H1 (cell line): ENCODE measurements at regions not wholly inside any gene's neighbourhood (a gene's known extent, or its start where the extent isn't known, plus 50 kb on each side); places are given as distances from the start of the nearest gene placed in this dataset.
A peak's percentile ranks its signal among the peaks of the same experiment; 100 is the strongest.

ENCODE experiments used
- CTCF ChIA-PET: fragments of 300-600 bp; sonication (Branson Sonifier 250); formaldehyde crosslinking; loops from one replicate; lab custom pipeline; 2021; ENCODE audit not compliant: partially characterized antibody; lab: Charles Lee
- POLR2A ChIA-PET: fragments of 300-600 bp; sonication (Branson Sonifier 250); formaldehyde crosslinking; loops from one replicate; lab custom pipeline; 2021; ENCODE audit warnings: inconsistent platforms; ENCODE audit not compliant: partially characterized antibody; lab: Charles Lee
- DNase-seq, 2 experiments: peaks; one replicate each; pipeline versions ENCODE4 v3.0.0 to v3.0.0-alpha.2; 2010 to 2022; ENCODE audit warnings: low spot score in 2 of 2, low read depth in 1 of 2, mixed read lengths in 1 of 2
- FAIRE-seq: peaks from 2 replicates; lab custom pipeline; 2011; peaks lifted over from hg19 to GRCh38; lab: Jason Lieb, UNC
- H2AFZ ChIP-seq: 2 replicates; pipeline ENCODE4 v1.8.1; 2012; ENCODE audit warnings: low read length, inconsistent platforms
- H2AK5ac ChIP-seq: 2 replicates; pipeline ENCODE4 v1.6.1; 2013; ENCODE audit warnings: low read depth, low read length
- H2BK120ac ChIP-seq: replicated peaks from 2 replicates; pipeline ENCODE3; 2013; ENCODE audit warnings: low read depth, low read length, inconsistent platforms
- H2BK12ac ChIP-seq: 2 replicates; pipeline ENCODE4 v1.6.1; 2013; ENCODE audit warnings: low read depth, low read length
- H2BK15ac ChIP-seq: 2 replicates; pipeline ENCODE4 v1.6.1; 2013; ENCODE audit warnings: low read length
- H2BK20ac ChIP-seq: 2 replicates; pipeline ENCODE4 v1.6.1; 2013; ENCODE audit warnings: low read length
- H2BK5ac ChIP-seq: 2 replicates; pipeline ENCODE4 v1.6.1; 2013; ENCODE audit warnings: low read depth, low read length
- H3K14ac ChIP-seq: 2 replicates; pipeline ENCODE4 v1.6.1; 2013; ENCODE audit warnings: inconsistent platforms; ENCODE audit not compliant: insufficient read length
- H3K18ac ChIP-seq: 2 replicates; pipeline ENCODE4 v1.6.1; 2013; ENCODE audit warnings: low read length; ENCODE audit errors: extremely low read depth
- H3K23ac ChIP-seq: 2 replicates; pipeline ENCODE4 v1.6.1; 2013; ENCODE audit warnings: inconsistent platforms; ENCODE audit not compliant: insufficient read length
- H3K23me2 ChIP-seq: 2 replicates; pipeline ENCODE4 v1.6.1; 2013; ENCODE audit warnings: low read depth, low read length
- H3K27ac ChIP-seq: 2 replicates; pipeline ENCODE4 v1.6.1; 2011; ENCODE audit warnings: low read depth, low read length, inconsistent platforms
- H3K27me3 ChIP-seq, 4 experiments: replicated peaks in 1 of 4; 1 replicate in 1 of 4; 2 replicates in 3 of 4; pipeline versions ENCODE4 v1.6.1 to v1.8.1; 2011 to 2013; ENCODE audit warnings: low read length in 3 of 4, mild to moderate bottlenecking in 3 of 4, inconsistent platforms in 2 of 4, mixed read lengths in 2 of 4, moderate library complexity in 1 of 4; ENCODE audit not compliant: control insufficient read depth in 3 of 4, insufficient read depth in 3 of 4; ENCODE audit errors: extremely low read depth in 1 of 4
- H3K36me3 ChIP-seq, 4 experiments: 2 replicates each; pipeline versions ENCODE4 v1.6.1 to v1.8.1; 2011 to 2013; ENCODE audit warnings: mild to moderate bottlenecking in 4 of 4, low read length in 3 of 4, moderate library complexity in 2 of 4, control low read depth in 1 of 4, inconsistent platforms in 1 of 4; ENCODE audit not compliant: insufficient read depth in 4 of 4, control insufficient read depth in 2 of 4
- H3K4ac ChIP-seq: replicated peaks from 2 replicates; pipeline ENCODE3; 2013; ENCODE audit warnings: low read length, low read depth, mixed read lengths, inconsistent platforms; ENCODE audit not compliant: insufficient read length
- H3K4me1 ChIP-seq, 4 experiments: replicated peaks in 1 of 4; 1 replicate in 1 of 4; 2 replicates in 3 of 4; pipeline versions ENCODE4 v1.6.1 to v1.8.1; 2011 to 2013; ENCODE audit warnings: low read length in 3 of 4, inconsistent platforms in 2 of 4, mixed read lengths in 1 of 4; ENCODE audit not compliant: insufficient read depth in 4 of 4, control insufficient read depth in 3 of 4
- H3K4me2 ChIP-seq, 2 experiments: 2 replicates each; pipeline versions ENCODE4 v1.6.1 to v1.8.1; 2011 to 2013; ENCODE audit warnings: low read depth in 2 of 2, low read length in 2 of 2, control low read depth in 1 of 2, inconsistent platforms in 1 of 2, mild to moderate bottlenecking in 1 of 2; ENCODE audit not compliant: insufficient read depth in 1 of 2
- H3K4me3 ChIP-seq, 4 experiments: fragments of 200-600, 300-600 bp in 1 of 4; sonication (generic), shearing (Covaris generic), sonication (Bioruptor Twin) in 1 of 4; 2 replicates each; pipeline versions ENCODE4 v1.5.1 to v1.8.1; 2011 to 2016; ENCODE audit warnings: low read length in 4 of 4, low read depth in 3 of 4, control low read depth in 2 of 4, inconsistent platforms in 2 of 4, mild to moderate bottlenecking in 2 of 4, mixed read lengths in 1 of 4, moderate library complexity in 1 of 4; ENCODE audit not compliant: insufficient read depth in 2 of 4; ENCODE audit errors: extremely low read depth in 1 of 4
- H3K56ac ChIP-seq: replicated peaks from 2 replicates; pipeline ENCODE3; 2013; ENCODE audit warnings: low read depth, mild to moderate bottlenecking, mixed read lengths, low read length, inconsistent platforms; ENCODE audit not compliant: insufficient read length
- H3K79me1 ChIP-seq: 2 replicates; pipeline ENCODE4 v1.6.1; 2013; ENCODE audit warnings: low read depth, low read length, control low read depth
- H3K79me2 ChIP-seq, 2 experiments: 2 replicates each; pipeline versions ENCODE4 v1.6.1 to v1.8.1; 2012 to 2013; ENCODE audit warnings: low read length in 2 of 2, mild to moderate bottlenecking in 2 of 2, inconsistent platforms in 1 of 2; ENCODE audit not compliant: insufficient read depth in 2 of 2, control insufficient read depth in 1 of 2
- H3K9ac ChIP-seq, 4 experiments: replicated peaks in 1 of 4; 1 replicate in 1 of 4; 2 replicates in 3 of 4; pipeline versions ENCODE4 v1.6.1 to v1.8.1; 2011 to 2013; ENCODE audit warnings: low read depth in 3 of 4, low read length in 3 of 4, control low read depth in 2 of 4, mild to moderate bottlenecking in 2 of 4, moderate library complexity in 2 of 4, inconsistent platforms in 1 of 4; ENCODE audit errors: extremely low read depth in 1 of 4
- H3K9me3 ChIP-seq, 2 experiments: 2 replicates each; pipeline versions ENCODE4 v1.6.1 to v1.8.1; 2012 to 2013; ENCODE audit warnings: mild to moderate bottlenecking in 2 of 2, moderate library complexity in 2 of 2, control low read depth in 1 of 2, inconsistent platforms in 1 of 2, low read depth in 1 of 2, low read length in 1 of 2, mixed read lengths in 1 of 2; ENCODE audit not compliant: insufficient read depth in 2 of 2
- H4K20me1 ChIP-seq, 2 experiments: replicated peaks in 1 of 2; 2 replicates each; pipeline versions ENCODE3 to v1.8.1; 2011 to 2013; ENCODE audit warnings: inconsistent platforms in 2 of 2, low read length in 2 of 2, mild to moderate bottlenecking in 1 of 2; ENCODE audit not compliant: insufficient read depth in 2 of 2, control insufficient read depth in 1 of 2
- H4K5ac ChIP-seq: 2 replicates; pipeline ENCODE4 v1.6.1; 2013; ENCODE audit warnings: low read length, low read depth, mixed read lengths, inconsistent platforms; ENCODE audit not compliant: insufficient read length
- H4K8ac ChIP-seq: 2 replicates; pipeline ENCODE4 v1.8.0; 2013; ENCODE audit warnings: mild to moderate bottlenecking, moderate library complexity, low read length, inconsistent platforms; ENCODE audit not compliant: insufficient read depth; ENCODE audit errors: extremely low read depth
- H4K91ac ChIP-seq: replicated peaks from 2 replicates; pipeline ENCODE3; 2013; ENCODE audit warnings: low read length, mixed read lengths, inconsistent platforms; ENCODE audit not compliant: insufficient read length
- CBX8 ChIP-seq: fragments of 300-800, 300-1000 bp; sonication (generic); IDR thresholded peaks from 2 replicates; pipeline ENCODE4 v1.7.1; 2016; ENCODE audit warnings: low read depth, low read length, borderline replicate concordance
- CREB1 ChIP-seq: IDR thresholded peaks from 2 replicates; pipeline ENCODE4 v1.6.1; 2012; ENCODE audit warnings: inconsistent platforms
- EZH2 ChIP-seq: fragments of 200-600 bp; sonication (generic); IDR thresholded peaks from 2 replicates; pipeline ENCODE4 v1.7.1; 2012; ENCODE audit warnings: low read depth, mild to moderate bottlenecking, moderate library complexity, low read length, inconsistent platforms; ENCODE audit not compliant: severe bottlenecking
- KDM1A ChIP-seq: fragments of 200-600, 300-600 bp; sonication (generic); IDR thresholded peaks from 2 replicates; pipeline ENCODE4 v1.7.1; 2016; ENCODE audit warnings: mild to moderate bottlenecking, low read length, borderline replicate concordance
- NANOG ChIP-seq: IDR thresholded peaks from 2 replicates; pipeline ENCODE4 v1.6.1; 2011; ENCODE audit warnings: low read length, low read depth, mild to moderate bottlenecking, inconsistent platforms; ENCODE audit not compliant: insufficient read depth, poor library complexity, severe bottlenecking
- RAD21 ChIP-seq, 2 experiments: IDR thresholded peaks in 1 of 2; conservative IDR thresholded peaks in 1 of 2; 2 replicates each; pipeline ENCODE4 v1.6.1; 2011; ENCODE audit warnings: low read depth in 2 of 2, low read length in 2 of 2, improper control_type of control experiment in 1 of 2, inconsistent platforms in 1 of 2, mild to moderate bottlenecking in 1 of 2, moderate library complexity in 1 of 2
- RFX5 ChIP-seq: IDR thresholded peaks from 2 replicates; pipeline ENCODE4 v1.6.1; 2011; ENCODE audit warnings: low read depth, low read length, improper control_type of control experiment, borderline replicate concordance
- RNF2 ChIP-seq: fragments of 200-900, 300-1000 bp; sonication (generic); IDR thresholded peaks from 2 replicates; pipeline ENCODE4 v1.7.1; 2016; ENCODE audit warnings: borderline replicate concordance, low read depth, mild to moderate bottlenecking, antibody characterized with exemption, low read length; ENCODE audit not compliant: poor library complexity, severe bottlenecking; ENCODE audit errors: missing control alignments
- SIX5 ChIP-seq: IDR thresholded peaks from 2 replicates; pipeline ENCODE4 v1.6.1; 2011; ENCODE audit warnings: mild to moderate bottlenecking, low read depth, low read length
- SUZ12 ChIP-seq: fragments of 200-600 bp; sonication (generic); IDR thresholded peaks from 2 replicates; pipeline ENCODE4 v1.6.1; 2012; ENCODE audit warnings: mild to moderate bottlenecking, inconsistent platforms, low read length, moderate library complexity, mixed read lengths
- TAF7 ChIP-seq: optimal IDR thresholded peaks from 2 replicates; pipeline ENCODE3; 2011; ENCODE audit warnings: low read depth, mild to moderate bottlenecking, inconsistent platforms, low read length, moderate library complexity, borderline replicate concordance
- WGBS, 2 experiments: shearing (Covaris generic) in 1 of 2; methylation state at CpG; one replicate each; pipeline versions ENCODE4 v1.1.6 to v1.1.7; 2013 to 2015; ENCODE audit warnings: low lambda C conversion rate in 2 of 2, mixed read lengths in 2 of 2, inconsistent platforms in 1 of 2, low coverage in 1 of 2, missing lambda C conversion rate in 1 of 2; ENCODE audit not compliant: insufficient replicate concordance in 2 of 2, insufficient coverage in 1 of 2, insufficient read length in 1 of 2; ENCODE audit errors: extremely low coverage in 1 of 2, missing lambda C conversion rate in 1 of 2; 5-methylcytosine and 5-hydroxymethylcytosine counted together

GRCh38 chr5:20832204-20833080 is 844.4 kb upstream of the CDH18 start:
- Histone ChIP-seq H2BK12ac (0 out of 2 replicates have a peak overlapping the region, but pooled peaks have one; percentile 44), H3K23ac (no peak overlapping the region), H3K18ac (no peak overlapping the region), H3K79me2 (no peaks in the 10 kb centered on the region), H3K27ac (no peak overlapping the region), H2AFZ (peak overlapping the region; percentile 80), H2BK15ac (no peak overlapping the region), H4K91ac (no peak overlapping the region), H2BK120ac (no peak overlapping the region), H3K79me1 (no peaks in the 10 kb centered on the region), H2AK5ac (no peak overlapping the region), H3K23me2 (no peaks in the 10 kb centered on the region), H3K4ac (no peak overlapping the region), H3K9ac (no peak overlapping the region), H3K9me3 (no peaks in the 10 kb centered on the region), H3K4me3 (no peak overlapping the region), H2BK20ac (0 out of 2 replicates have a peak overlapping the region, but pooled peaks have one; percentile 67), H3K36me3 (no peaks in the 10 kb centered on the region), H3K4me1 (peaks cover 0 to 7% (median 0%) of the 10 kb centered on the region in 4 experiments; a peak in 1 of 7 replicates), H3K4me2 (no peak overlapping the region), H4K20me1 (no peaks in the 10 kb centered on the region), H4K8ac (no peak overlapping the region), H4K5ac (no peak overlapping the region), H3K56ac (no peak overlapping the region), H2BK5ac (no peak overlapping the region), H3K14ac (no peak overlapping the region), H3K27me3 (no peaks in the 10 kb centered on the region)
- FAIRE-seq (peak; percentile 58), DNase-seq (no peak)
- WGBS, 2 experiments = 92% methylated on average over 5 of the region's 5 CpGs; no CpG with 5 or more reads in 1 of the 2 experiments
- TF ChIP-seq NANOG = no peak
- no peak for TF ChIP-seq CBX8
- no peak for TF ChIP-seq SUZ12
- TF ChIP-seq CREB1 = no peak
- TF ChIP-seq SIX5 = no peak
- no peak for TF ChIP-seq KDM1A
- TF ChIP-seq TAF7 = no peak
- no peak for TF ChIP-seq RAD21 (IDR thresholded peaks at IDR 0.05 in 1 of 2, conservative IDR thresholded peaks at IDR 0.05 in 1 of 2; ENCODE audit: low read depth in 2 of 2, low read length in 2 of 2)
- TF ChIP-seq EZH2 = no peak
- no peak for TF ChIP-seq RNF2
- no peak for TF ChIP-seq RFX5
- CTCF ChIA-PET = no interaction called here
- POLR2A ChIA-PET = no interaction called here
